IPS DF 4.7 (cell line): ENCODE measurements at regions not wholly inside any gene's neighbourhood (a gene's known extent, or its start where the extent isn't known, plus 50 kb on each side); places are given as distances from the start of the nearest gene placed in this dataset.

Experiments used
- DNase-seq: peaks from one replicate; pipeline ENCODE4 v3.0.0-alpha.2; 2013; ENCODE audit warnings: low spot score; ENCODE audit errors: extremely low read depth

GRCh38 chr16:73204359-73205152, 156.6 kb upstream of the ZFHX3 start:
- DNase-seq, result no peak

GRCh38 chr16:73202161-73202729, 154.3 kb upstream of the ZFHX3 start:
- no peak for DNase-seq

- DNase-seq, result no peak
These were observed 151.3 kb upstream of the ZFHX3 start for GRCh38 chr16:73199214-73199613.

- DNase-seq, result no peak
These were observed 150.6 kb upstream of the ZFHX3 start for GRCh38 chr16:73198481-73198880.

GRCh38 chr16:73197598-73197997, 149.7 kb upstream of the ZFHX3 start:
- DNase-seq, result no peak

- DNase-seq, result peak; percentile 78
These were observed 148.7 kb upstream of the ZFHX3 start for GRCh38 chr16:73196670-73197069.

- DNase-seq, result no peak
These were observed 145.5 kb upstream of the ZFHX3 start for GRCh38 chr16:73193464-73193863.

- no peak for DNase-seq
These were observed 144.4 kb upstream of the ZFHX3 start for GRCh38 chr16:73192232-73192894.

- DNase-seq, result no peak
These were observed 143.7 kb upstream of the ZFHX3 start for GRCh38 chr16:73191660-73192046.

GRCh38 chr16:73190688-73191659, 143.0 kb upstream of the ZFHX3 start:
- DNase-seq, result no peak

GRCh38 chr16:73190256-73190655, 142.3 kb upstream of the ZFHX3 start:
- no peak for DNase-seq

GRCh38 chr16:73189136-73189535, 141.2 kb upstream of the ZFHX3 start:
- no peak for DNase-seq

- DNase-seq, result no peak
These were observed 139.0 kb upstream of the ZFHX3 start for GRCh38 chr16:73186752-73187601.

GRCh38 chr16:73185737-73186136, 137.8 kb upstream of the ZFHX3 start:
- DNase-seq, result no peak

- no peak for DNase-seq
These were observed 135.7 kb upstream of the ZFHX3 start for GRCh38 chr16:73183611-73184092.

- no peak for DNase-seq
These were observed 131.9 kb upstream of the ZFHX3 start for GRCh38 chr16:73179705-73180331.

GRCh38 chr16:73177729-73178295, 129.9 kb upstream of the ZFHX3 start:
- no peak for DNase-seq

- no peak for DNase-seq
These were observed 128.7 kb upstream of the ZFHX3 start for GRCh38 chr16:73176577-73177013.

GRCh38 chr16:73172973-73173709, 125.2 kb upstream of the ZFHX3 start:
- DNase-seq, result no peak
